Myocyte (in vitro differentiated cells): ENCODE measurements at regions not wholly inside any gene's neighbourhood (a gene's known extent, or its start where the extent isn't known, plus 50 kb on each side); places are given as distances from the start of the nearest gene placed in this dataset.

ENCODE experiments used
- DNase-seq: peaks from one replicate; pipeline ENCODE4 v3.0.0-alpha.2; 2012; ENCODE audit warnings: low read depth

GRCh38 chr2:145692971-145693478, 1173.1 kb upstream of the ZEB2 start:
- DNase-seq = peak; percentile 86

- no peak for DNase-seq
Observed at GRCh38 chr2:145691659-145692058, 1171.7 kb upstream of the ZEB2 start.

- no peak for DNase-seq
Observed at GRCh38 chr2:145690183-145690778, 1170.4 kb upstream of the ZEB2 start.

GRCh38 chr2:145689277-145689676, 1169.4 kb upstream of the ZEB2 start:
- no peak for DNase-seq

- no peak for DNase-seq
Observed at GRCh38 chr2:145688156-145688555, 1168.2 kb upstream of the ZEB2 start.

- no peak for DNase-seq
Observed at GRCh38 chr2:145687442-145688134, 1167.7 kb upstream of the ZEB2 start.

GRCh38 chr2:145685383-145686050, 1165.6 kb upstream of the ZEB2 start:
- DNase-seq = no peak

- no peak for DNase-seq
Observed at GRCh38 chr2:145682546-145683157, 1162.7 kb upstream of the ZEB2 start.

- no peak for DNase-seq
Observed at GRCh38 chr2:145680276-145680675, 1160.4 kb upstream of the ZEB2 start.

- DNase-seq = no peak
Observed at GRCh38 chr2:145677371-145677770, 1157.5 kb upstream of the ZEB2 start.

GRCh38 chr2:145674705-145675104, 1154.8 kb upstream of the ZEB2 start:
- no peak for DNase-seq

GRCh38 chr2:145669301-145669700, 1149.4 kb upstream of the ZEB2 start:
- DNase-seq = no peak

- DNase-seq = no peak
Observed at GRCh38 chr2:145666552-145666951, 1146.6 kb upstream of the ZEB2 start.

GRCh38 chr2:145657265-145657664, 1137.3 kb upstream of the ZEB2 start:
- no peak for DNase-seq

- no peak for DNase-seq
Observed at GRCh38 chr2:145655165-145655765, 1135.3 kb upstream of the ZEB2 start.

GRCh38 chr2:145654746-145655145, 1134.8 kb upstream of the ZEB2 start:
- DNase-seq = peak; percentile 29

GRCh38 chr2:145654156-145654555, 1134.2 kb upstream of the ZEB2 start:
- peak; percentile 16 for DNase-seq

GRCh38 chr2:145653553-145653952, 1133.6 kb upstream of the ZEB2 start:
- no peak for DNase-seq

GRCh38 chr2:145652571-145653545, 1132.9 kb upstream of the ZEB2 start:
- DNase-seq = peak; percentile 13

GRCh38 chr2:145652036-145652435, 1132.1 kb upstream of the ZEB2 start:
- no peak for DNase-seq
